NCI-H1436 (cell line): ENCODE measurements at regions not wholly inside any gene's neighbourhood (a gene's known extent, or its start where the extent isn't known, plus 50 kb on each side); places are given as distances from the start of the nearest gene placed in this dataset.

Experiments
- DNase-seq: peaks from one replicate; lab custom pipeline; 2025; lab: John Stamatoyannopoulos, UW

DNA sequence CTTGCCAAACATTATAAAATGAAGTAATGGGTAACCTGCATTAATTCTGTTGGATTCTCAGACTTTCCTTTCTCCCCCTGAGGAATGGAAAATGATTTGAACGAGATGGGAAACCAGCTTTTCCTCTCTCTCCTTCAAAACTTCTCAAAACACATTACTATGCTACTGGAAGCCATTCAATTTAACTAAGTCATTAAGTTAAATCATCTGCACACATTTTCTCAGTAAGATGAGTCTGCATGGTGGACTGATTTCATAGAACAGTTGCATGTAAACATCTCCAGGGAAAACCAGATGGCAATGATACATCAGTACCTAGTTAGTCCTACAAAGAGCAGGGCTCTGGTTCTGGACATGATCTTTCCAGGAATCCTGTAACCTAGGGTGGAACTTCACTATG is 59.9 kb downstream of the BMP4 start:
- DNase-seq, result no peak

DNA sequence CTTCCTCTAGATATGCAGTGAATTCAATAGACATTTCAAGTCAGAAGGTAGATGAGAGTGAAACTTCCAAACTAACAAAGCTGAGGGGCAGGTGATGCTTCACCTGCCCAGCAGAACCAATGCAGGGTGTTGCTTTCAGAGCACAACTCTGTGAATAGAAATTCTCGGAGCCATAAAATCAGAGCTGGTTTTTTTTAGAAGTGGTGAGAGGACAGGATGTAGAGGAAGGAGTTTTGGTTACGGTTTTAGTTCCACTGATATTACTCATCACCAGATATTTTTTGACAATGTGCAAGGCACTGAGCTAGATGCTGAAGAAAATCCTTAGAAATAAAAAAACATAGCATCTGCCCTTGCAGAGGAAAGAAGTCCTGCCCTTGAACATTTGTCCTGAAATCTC is 62.2 kb downstream of the BMP4 start:
- no peak for DNase-seq

DNA sequence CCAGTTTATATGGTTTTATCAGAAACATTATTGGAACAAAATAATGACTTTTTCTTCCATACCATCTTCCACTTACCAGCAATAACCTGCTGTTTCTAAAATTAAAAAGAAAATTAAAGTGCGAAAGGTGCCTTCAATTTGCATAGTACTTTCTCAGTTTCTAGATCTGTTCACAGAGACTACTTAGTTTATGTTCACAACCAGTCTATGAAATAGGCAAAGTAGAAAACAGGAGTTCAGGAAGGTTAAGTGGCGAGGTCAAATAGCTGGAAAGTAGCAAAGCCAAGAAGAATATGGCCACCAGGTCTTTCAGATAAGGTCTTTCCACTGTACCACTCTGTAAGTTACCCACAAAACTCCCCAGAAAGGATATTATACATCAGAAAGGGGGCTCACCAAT is 63.3 kb downstream of the BMP4 start:
- no peak for DNase-seq

DNA sequence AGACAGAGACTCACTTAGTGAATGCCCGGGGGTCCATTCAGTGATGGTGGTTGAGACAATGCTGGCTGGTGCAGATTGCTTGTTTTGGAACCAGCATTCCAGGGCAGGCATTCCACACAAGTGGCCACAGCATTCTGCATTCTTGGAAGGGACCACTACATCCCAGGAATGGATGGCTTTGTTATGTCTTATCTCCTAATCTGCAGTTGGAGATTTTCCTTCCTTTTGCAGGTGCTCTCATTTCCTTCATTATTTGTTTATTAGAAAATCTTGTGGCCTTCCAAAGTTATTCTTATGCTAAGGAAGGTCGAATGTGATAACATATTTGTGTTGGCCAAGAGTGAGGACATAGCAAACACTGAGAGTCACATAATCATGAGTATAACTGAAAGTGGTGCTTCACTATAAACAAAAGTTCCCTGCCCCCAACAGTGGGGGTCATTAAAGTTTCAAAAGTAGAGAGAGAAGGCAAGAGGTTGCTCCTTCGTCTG is 66.0 kb downstream of the BMP4 start:
- no peak for DNase-seq

DNA sequence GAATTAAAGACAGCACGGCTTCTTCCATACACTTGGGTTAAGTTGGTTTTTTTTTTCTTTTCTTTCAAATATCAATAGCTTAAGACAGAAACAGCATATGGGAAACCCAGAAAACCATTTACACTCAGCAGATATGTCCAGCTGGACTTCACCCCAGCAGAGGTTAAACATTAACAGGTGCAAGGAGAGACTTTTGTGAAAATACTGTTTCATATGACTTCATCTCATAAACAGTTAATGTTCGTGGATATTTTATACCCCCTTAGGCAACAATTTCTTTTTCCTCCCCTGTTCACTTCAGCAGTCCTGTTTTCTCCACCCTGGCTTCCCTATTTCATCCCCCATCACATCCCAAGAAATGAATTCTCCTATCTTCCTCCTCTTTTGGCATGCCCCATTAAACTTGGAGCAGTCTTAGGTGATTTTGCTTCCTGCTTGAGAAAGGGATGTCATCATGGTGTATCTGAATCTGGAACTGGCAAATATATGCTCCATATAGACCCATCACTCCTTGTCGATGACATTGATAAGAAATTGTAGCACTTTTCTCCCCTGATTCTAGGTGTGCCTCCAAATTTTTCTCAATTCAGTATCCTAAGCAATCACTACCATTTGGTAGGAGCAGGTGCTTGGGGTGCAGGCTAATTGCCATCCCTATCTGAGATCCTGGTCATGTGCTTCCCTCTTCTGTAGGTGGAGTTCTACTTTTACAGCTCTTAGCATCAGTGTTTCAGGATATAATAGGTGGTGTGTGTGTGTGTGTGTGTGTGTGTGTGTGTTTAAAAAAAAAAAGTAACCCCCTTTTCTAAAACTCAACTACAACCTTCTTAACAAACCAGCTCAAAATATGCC is 67.9 kb downstream of the BMP4 start:
- no peak for DNase-seq

DNA sequence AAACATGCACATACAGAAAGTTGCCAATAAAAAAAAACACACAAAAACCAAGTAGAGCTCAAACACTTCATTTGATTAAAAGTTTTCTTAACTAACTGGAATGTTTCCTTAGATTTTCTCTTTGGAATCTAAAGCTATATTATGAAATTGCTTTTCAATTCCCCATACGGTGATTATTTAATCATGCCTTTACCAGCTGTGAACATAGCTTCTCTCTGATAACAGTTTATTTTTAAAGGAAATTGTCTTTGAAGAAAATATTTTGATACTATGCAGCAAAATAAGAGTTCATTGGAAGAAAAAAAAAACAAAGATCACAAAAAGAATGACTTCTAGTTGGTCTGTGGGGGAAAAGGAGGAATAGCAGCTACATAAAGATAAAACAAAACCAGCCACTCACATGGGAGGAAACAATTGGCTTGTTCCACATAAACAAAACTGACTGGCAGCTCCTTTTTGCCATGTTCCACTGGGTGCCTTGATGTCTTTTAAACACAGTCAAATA is 71.4 kb downstream of the BMP4 start:
- DNase-seq, result no peak

DNA sequence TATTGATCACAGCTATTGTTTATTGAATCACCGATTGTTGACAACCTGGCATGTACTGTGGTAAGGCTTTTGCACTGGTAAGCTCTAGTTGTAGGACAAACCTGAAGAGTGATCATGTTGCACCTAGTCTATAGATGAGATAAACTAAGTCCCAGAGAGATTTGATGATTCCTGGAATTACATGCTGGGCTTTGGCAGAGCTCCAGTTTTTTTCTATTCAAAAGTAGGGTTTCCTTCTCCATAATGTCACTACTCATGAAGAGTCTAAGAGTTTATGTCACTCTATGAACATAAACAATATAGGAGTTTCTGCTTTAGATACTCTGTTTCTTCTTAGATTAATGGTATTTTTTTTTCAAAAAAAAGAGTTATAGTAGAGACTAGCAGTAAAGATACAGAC is 72.0 kb downstream of the BMP4 start:
- no peak for DNase-seq

DNA sequence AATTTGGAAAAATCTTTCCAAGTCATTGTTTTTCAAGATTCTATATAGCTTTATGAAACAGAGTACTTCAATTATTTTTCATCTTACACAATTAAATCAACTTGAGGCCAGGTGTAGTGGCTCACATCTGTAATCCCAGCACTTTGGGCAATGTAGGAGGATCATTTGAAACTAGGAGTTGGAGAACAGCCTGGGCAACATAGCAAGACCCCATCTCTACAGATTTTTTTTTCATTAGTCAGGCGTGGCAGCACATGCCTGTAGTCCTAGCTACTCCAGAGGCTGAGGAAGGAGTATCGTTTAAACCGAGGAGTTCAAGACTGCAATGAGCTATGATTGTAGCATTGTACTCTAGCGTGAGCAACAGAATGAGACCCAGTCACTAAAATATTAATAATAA is 72.9 kb downstream of the BMP4 start:
- no peak for DNase-seq

DNA sequence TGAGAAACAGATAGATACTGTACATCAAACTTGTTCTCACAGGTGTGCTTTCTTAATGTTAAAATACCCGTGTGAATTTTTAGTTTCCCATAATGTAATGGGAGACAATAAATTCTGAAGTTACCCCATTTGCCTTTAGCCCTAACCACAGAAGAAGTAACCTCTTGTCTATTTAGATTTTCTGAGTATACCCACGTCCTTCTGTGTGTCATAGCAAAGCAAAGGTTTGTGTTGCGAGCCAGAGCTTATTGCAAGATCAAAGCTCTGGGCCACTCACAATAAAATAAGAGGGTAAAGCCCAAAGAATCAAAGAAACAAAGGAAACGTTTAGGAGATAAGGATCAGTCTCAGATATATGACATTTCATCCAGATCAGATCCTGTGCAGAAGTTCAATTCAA is 73.9 kb downstream of the BMP4 start:
- no peak for DNase-seq

DNA sequence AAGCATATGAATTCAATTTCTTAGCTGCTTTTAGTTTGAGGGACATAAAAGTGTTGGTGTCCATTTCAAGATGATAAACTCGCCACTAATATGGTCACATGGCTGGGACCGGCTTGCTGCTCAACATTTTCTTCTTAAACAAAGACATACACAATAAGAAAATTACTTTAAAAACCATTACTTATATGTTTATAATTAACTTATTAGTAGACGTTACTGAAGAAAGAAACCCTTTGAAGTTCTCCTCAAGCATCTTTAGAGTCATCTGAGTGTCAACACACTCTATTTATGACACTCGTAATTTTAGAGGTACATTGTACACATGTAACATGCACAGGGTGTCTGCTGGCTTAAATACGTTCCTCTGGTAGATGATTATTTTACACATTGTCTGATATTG is 74.7 kb downstream of the BMP4 start:
- DNase-seq, result no peak

DNA sequence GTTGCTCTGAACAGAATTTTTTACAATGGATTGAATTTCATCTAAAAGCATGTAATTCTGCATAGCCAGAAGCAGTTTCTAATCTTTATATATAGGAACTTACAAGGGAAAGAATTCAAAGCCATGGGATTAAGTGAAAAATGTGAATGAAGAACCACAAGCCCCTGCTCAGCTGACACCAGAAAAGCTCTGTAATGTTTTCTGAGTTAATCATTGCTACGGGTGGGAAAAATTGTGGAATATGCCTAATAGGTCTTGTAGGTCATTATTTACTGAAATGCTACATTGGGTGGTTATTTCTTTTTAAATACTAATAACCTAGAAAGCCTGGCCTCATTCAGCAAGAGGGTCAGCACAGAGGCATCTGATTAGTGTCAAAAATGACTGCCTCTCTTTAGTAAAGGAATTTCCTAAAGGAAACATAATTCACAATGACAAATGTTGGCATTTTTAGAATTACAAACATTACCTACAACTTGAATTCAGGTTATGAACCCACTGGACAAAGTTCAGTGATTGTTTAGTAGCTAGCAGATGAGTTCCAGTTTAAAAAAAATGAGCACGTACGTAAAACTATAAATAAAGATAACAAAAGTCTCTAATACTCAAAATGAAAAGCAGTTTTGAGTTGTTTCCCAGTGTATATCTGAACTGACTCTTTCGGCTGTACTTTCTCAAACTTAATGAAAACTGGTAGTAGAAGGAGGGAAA is 75.3 kb downstream of the BMP4 start:
- DNase-seq, result no peak

DNA sequence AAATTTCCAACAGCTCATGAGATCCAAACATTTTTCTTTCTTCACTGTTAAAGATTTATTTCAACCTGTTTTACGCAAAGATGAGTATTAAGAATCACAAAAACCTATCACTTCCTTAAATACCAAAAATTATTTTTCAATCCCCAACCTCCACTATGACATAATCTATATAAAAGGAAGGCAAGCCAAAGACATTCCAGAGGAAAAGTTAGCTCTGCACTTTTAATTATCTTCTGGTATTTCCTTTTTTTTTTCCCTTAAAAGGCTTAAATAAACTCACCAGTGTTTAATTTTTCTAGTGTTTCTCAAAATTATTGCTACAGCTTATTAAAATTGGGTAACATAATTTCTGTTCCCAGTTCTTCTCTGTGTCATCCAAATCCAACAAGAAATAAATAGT is 75.9 kb downstream of the BMP4 start:
- no peak for DNase-seq

DNA sequence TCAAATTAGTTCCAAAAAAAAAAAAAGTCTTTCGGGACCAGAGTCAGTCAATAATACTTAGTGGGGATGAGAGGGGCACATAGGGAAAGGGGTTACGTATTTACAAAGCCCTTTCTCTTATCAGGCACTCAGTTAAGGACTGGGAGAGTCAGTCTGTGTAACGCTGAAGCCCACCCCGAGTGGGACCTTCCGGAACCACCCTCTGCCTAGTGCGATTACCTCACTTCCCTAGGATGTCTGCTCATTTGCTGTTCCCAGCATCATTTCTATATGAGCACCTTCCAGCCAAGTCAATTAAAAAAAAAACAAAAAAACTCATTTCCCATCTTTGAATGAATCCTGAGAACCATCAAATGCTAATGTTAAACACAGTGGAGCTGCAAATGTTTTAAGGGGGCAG is 76.9 kb downstream of the BMP4 start:
- no peak for DNase-seq

DNA sequence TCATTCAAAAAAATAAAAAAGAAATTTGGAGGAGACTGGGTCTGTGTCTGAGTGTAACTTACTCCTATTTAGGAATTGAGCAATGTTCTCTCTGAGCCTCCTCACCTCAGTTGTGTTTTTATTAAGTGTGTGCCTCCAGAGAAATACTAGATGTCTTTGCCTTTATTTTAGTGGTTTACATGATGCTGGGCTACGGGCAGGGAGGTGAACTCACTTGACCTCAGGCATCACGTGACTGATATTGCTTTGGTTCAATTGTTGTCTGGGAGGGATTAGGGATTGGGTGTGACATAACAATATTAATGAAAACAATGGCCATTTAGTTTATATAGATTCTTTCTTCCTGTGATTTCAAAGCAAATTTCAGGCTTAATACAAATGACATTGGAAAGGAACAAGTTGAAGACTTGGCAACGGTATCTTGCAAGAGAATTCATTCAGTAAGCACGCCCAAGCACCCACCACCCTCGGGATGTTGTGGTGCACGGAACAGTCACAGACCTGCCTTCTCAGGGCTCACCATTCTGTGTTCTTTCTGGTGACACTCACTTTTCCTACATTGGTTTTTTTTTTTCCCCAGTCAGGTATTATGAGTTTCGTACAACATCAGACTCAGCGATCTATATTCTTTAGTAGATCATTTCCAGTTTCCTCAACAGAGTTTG is 77.5 kb downstream of the BMP4 start:
- no peak for DNase-seq

DNA sequence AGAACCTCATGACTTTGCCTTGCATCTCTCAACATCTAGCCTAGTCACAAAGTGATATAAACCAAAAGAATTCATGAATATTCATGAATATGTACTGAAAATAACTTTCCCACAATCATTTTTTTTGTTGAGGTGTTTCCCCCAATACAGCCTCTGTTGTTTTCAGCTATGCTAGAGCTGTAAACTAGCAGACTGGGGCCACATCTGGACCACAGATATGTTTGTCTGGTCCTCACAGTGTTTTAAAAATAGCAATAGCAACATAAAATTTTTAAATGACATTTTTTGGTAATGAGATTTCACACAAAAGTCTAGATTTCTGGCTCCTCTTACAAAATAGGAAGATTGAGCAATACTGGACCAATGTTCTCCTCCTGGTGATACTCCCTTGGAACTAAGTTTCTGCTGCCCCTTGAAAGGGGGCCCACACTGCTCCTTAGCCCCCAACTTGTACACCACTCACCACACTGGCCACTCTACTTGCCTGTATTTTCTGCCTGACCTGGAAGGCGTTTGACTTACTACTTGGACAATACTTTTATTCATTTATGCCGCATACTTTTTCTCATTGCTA is 81.2 kb downstream of the BMP4 start:
- DNase-seq, result no peak

DNA sequence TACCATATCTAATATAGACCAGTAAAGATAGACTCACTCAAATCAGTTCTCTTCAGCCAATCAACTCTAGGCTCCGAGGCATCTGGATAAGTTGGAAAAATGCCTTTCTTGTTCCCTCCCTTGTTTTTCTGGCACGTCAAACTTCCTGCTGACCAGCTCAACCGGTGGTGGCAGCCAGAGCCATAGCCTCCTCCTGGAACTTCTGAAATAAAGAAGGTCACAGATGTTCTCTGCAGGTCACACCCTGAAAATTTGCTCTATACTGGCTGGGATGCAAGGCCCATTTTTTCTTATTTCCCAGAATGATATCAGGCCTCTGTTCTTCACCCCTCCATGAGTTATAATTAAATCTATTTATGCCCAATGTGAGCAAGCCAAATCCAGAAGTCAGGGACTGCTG is 81.9 kb downstream of the BMP4 start:
- DNase-seq, result no peak

DNA sequence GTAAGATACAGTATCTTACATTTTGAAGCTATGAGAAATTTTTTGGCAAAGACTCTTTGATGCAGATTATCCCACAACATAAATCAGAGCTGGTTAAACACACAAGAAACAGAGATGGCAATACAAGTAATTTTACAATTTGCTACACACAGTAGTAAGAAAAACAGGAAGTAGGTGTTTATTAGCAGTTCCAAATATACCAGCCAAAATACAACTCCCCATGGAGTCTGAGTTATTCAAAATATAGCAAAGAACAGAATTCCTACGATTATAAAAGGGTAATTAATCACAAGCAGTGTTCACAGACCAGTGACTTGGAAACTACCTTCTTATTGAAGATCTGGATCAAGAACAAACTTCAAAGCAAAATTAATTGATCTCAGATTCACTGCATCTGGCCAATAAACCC is 83.9 kb downstream of the BMP4 start:
- no peak for DNase-seq

DNA sequence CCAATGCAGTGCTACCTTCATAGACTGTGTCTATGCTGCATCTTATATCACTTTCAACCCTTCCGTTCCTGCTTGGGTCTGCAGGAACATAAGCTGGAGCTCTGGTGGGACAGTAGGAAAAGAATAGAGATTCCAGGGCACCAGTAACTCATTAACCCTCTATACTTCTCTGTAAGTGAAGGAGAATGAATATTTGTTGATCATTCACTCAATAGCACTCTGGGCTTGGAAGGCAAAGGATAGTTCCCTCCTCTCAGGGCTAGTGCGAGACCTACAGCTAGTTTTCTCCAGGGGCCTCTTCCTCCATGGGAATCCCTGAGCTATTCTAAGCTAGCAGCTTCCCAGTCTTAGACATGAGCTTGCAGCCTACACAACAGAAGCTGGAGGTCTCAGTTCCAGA is 84.7 kb downstream of the BMP4 start:
- DNase-seq, result no peak

DNA sequence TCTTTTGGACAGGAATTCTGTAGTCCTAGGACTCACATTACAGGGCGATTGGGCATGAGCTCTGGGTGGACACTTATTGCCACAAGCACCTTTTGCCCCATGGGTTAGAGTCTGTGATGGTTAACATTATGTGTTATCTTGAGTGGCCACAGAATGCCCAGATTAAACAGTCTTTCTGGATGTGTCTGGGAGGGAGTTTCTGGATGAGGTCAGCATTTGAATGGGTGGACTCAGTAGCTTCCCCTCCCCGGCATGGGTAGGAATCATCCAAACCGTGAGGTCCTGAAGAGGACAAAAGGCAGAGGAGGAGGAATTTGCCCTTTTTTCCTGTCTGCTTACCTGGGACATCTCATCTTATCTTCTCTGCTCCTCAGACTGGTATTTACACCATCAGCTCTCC is 85.6 kb downstream of the BMP4 start:
- DNase-seq, result no peak

DNA sequence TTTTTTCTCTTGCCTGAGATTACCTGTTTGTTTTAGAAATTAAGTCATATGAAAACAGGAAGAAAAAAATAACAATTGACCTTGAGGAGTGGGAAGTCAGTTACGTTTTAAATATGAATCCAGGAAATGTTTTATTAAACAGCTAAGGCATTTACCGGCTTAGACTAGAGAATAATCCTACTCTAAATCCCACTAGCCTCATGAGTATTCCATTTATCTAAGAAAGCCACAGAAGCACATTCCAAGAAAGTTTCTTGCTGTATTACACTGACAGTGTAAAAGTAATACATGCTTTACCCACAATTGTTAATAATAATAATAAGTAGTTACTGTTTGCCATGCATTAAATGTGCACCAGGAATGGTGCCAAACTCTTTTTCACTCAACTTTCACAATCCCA is 90.9 kb downstream of the BMP4 start:
- no peak for DNase-seq

DNA sequence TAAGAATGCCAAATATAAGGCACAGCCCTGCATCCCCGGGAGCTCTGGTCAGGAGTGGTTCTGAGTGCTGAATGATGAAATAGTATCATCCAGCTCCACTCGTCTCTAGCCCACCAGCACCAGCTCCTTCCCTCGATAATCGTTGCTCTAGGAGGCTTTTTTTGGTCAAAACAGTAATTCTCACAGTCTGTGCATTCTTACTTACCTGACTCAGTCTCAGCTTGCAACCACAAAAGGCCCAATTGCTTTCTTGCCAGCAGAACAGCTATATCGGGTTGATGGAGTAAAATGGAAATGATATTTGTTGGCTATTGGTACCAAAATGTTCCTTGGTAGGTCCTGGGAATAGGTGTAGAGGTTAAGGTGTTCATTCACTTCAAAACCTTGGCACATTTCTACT is 94.8 kb downstream of the BMP4 start:
- DNase-seq, result no peak

DNA sequence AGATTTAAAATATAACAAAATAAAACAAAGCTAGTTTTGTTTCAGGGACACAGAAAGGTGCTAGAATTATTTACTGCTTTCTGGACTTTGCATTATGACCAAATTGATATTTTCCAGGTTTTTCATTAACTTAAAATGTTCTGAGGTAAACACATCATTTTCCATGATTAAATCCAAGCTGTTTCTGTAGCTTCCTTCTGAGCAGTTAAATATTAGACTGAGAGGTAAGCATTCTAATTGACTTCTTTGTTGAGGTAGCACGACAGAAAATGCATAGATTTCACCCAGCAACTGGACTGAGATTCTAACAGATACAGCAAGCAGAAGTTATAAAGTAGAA is 98.3 kb downstream of the BMP4 start:
- no peak for DNase-seq
